GM20000 (cell line): ENCODE measurements at regions not wholly inside any gene's neighbourhood (a gene's known extent, or its start where the extent isn't known, plus 50 kb on each side); places are given as distances from the start of the nearest gene placed in this dataset.

Experiments used
- DNase-seq: peaks from one replicate; pipeline ENCODE4 v3.0.0; 2012; ENCODE audit warnings: low spot score
- TF ChIP-seq, protein P1 (sequence below): IDR thresholded peaks from 2 replicates; pipeline ENCODE4 v1.5.1; 2012; ENCODE audit warnings: mild to moderate bottlenecking, control low read depth; ENCODE audit errors: extremely low read depth, missing control alignments

DNA sequence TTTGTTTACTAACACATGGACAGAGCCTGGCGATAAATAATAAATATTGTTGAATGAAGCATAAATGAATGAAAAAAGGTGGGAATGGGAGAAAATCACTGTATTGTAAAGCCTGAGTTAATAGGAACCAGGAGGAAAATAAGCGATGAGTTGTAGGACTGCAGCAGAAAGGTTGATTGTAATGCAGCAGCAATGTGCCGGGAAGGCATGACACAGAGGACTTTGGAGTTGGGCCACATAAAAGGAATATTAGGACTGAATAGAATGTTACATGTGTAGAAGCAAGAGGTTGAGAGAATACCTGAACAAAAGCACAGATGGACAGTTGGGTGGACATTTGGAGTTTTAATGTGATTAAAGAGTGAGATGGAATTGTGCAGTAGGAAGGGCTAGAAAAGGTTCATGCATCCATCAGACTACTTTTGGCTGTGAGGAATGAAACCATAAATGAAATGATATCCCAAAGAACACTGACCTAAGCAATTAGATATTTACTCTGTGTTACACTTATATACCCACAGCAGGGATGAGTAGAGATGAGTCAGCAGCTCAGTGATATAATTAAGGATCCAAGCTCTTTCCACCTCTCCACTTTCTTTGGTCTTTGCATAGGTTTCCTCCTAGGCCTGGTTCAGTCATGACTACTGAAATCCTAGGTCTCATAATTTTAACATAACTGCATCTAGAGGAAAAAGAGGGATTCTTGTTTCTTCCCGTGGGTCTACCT, 55.4 kb downstream of the CCER1 start:
- TF ChIP-seq, protein P1, sequence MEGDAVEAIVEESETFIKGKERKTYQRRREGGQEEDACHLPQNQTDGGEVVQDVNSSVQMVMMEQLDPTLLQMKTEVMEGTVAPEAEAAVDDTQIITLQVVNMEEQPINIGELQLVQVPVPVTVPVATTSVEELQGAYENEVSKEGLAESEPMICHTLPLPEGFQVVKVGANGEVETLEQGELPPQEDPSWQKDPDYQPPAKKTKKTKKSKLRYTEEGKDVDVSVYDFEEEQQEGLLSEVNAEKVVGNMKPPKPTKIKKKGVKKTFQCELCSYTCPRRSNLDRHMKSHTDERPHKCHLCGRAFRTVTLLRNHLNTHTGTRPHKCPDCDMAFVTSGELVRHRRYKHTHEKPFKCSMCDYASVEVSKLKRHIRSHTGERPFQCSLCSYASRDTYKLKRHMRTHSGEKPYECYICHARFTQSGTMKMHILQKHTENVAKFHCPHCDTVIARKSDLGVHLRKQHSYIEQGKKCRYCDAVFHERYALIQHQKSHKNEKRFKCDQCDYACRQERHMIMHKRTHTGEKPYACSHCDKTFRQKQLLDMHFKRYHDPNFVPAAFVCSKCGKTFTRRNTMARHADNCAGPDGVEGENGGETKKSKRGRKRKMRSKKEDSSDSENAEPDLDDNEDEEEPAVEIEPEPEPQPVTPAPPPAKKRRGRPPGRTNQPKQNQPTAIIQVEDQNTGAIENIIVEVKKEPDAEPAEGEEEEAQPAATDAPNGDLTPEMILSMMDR, result no peak
- DNase-seq, result no peak

DNA sequence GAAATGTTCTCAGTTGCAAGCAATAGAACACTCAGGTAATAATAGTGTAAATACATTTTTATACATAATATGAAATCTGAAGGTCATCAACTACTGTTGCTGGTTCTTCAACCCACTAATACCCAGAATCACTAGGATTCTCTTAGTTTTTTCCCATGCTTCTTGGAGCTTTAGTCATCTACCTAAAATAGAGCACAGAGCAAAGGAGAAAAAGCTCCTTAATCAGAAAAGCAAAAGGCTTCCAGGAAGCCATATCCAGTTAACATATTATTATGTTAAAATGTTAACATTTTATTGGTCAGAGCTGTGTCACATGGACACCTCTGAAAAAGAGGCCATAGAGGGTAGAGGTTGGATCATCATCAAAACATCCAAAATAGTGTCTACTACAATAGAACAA, 57.0 kb downstream of the CCER1 start:
- no peak for DNase-seq
- TF ChIP-seq, protein P1, result no peak

DNA sequence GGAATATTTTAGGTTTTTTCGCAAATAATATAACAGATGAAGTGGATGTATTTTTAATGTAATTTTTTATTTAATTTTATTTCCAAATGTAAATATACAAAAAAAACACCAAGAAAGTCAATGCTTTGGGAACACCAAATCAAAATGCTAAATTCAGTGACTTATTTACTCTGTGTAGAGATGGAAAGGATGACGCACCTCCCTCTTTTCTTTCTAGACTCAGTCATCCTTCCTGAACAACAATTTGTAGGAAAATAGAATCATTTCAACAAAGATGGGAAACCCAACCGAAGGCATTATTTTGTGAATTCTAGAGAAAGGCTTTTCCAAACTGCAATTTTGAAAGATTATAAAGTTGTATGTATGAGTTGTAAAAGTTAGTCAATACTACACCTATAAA, 57.7 kb downstream of the CCER1 start:
- TF ChIP-seq, protein P1, result no peak
- no peak for DNase-seq

DNA sequence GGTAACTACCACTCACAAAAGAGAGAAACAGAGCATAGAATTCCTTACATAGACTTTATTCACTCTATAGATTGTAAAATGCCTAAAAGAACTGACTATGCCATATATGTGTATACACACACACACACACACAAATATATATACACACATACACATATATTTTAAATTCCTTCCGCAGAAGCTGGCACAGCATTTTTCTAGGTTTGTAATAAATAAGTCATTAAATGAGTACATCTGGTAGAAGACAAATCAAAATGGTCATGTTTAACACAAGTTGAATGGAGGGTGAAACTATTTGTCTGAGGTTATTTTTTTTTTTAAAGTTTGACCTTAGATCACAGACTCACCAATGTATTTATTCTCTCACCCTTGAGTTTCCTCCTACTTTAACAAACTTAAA, 58.2 kb downstream of the CCER1 start:
- no peak for DNase-seq
- TF ChIP-seq, protein P1, result no peak

DNA sequence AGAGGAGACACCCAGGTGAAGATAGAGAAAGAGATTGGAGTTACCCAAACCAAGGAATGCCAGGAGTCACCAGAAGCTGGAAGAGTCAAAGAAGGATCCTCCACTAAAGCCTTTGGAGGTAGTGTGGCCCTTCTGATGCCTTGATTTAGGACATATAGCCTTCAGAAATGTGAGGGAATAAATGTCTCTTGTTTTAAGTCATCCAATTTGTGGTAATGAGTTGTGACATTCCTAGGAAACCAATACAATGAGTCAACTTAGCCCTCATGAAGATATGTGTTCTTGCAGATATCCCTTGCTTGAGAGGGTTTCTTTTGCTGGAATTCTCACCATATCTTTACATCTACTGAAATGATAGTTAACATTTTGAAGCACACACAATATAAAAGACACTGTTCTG, 58.8 kb downstream of the CCER1 start:
- TF ChIP-seq, protein P1, result no peak
- DNase-seq, result no peak

DNA sequence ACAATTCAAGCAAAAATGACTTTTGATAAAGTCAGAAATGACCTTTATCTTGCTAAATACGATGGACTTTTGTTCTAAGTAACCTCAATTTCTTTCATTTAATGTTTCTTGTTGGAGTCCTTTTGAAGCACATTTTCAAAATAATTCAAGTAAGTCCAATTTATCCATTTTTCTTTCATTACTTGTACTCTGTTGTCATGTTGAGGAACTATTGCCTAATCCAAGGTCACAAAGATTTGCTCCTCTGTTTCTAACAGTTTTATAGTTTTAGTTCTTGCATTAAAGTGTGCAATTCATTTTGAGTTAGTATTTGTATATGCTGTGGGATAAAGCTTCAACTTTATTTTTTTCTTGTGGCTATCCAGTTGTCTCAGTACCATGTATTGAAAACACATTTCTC, 66.7 kb downstream of the CCER1 start:
- TF ChIP-seq, protein P1, result no peak
- DNase-seq, result no peak

DNA sequence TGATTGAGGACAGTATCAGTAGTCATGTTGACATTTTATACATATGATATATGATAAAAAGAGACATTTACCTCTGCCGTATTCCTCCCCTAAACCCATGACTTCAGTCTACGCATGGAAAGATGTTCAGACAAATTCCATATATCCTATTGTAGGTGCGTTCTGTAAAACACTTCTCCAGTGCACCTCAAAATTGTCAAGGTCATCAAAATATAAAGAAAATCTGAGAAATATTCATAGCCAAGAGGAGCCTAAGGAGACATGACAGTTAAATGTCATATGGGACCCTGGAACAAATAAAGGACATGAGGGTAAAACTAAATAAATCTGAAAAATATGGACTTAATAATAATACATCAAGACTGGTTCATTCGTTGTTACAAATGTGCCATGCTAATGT, 71.5 kb downstream of the CCER1 start:
- no peak for DNase-seq
- TF ChIP-seq, protein P1, result no peak
